ENCODE measurements at regions not wholly inside any gene's neighbourhood (a gene's known extent, or its start where the extent isn't known, plus 50 kb on each side); places are given as distances from the start of the nearest gene placed in this dataset.

GRCh38 chr2:239504643-239505235 is 103.9 kb upstream of the HDAC4 start:
- no peaks in the 10 kb centered on the region for H3K4me1 Mint-ChIP-seq (ENCODE audit: insufficient read depth, unreplicated experiment)
- H3K4me3 Mint-ChIP-seq (ENCODE audit: unreplicated experiment), result no peak overlapping the region
- DNase-seq (ENCODE audit: unreplicated experiment), result no peak
- intact Hi-C loops (cut with micrococcal nuclease), result no loop called here
- BruUV-seq (replicated peaks), result no TSS peak
- CTCF ChIA-PET, result no interaction called here
- POLR2A ChIA-PET, result no interaction called here
- TF ChIP-seq CTCF (IDR thresholded peaks at IDR 0.05; ENCODE audit: unreplicated experiment), result no peak
- peaks cover 34% of the 10 kb centered on the region for H3K27me3 Mint-ChIP-seq (ENCODE audit: insufficient read depth, unreplicated experiment)
- H3K9me3 Mint-ChIP-seq (ENCODE audit: unreplicated experiment), result no peaks in the 10 kb centered on the region
- no peak overlapping the region for H3K27ac Mint-ChIP-seq (ENCODE audit: low read depth, unreplicated experiment)
- H3K36me3 Mint-ChIP-seq (ENCODE audit: insufficient read depth, unreplicated experiment), result no peaks in the 10 kb centered on the region

- no TSS peak for BruUV-seq (replicated peaks)
- POLR2A ChIA-PET, result no interaction called here
- intact Hi-C loops (cut with micrococcal nuclease), result no loop called here
- no peak for DNase-seq (ENCODE audit: unreplicated experiment)
- Mint-ChIP-seq H3K4me1 (ENCODE audit: insufficient read depth, unreplicated experiment) (no peaks in the 10 kb centered on the region), H3K36me3 (ENCODE audit: insufficient read depth, unreplicated experiment) (no peaks in the 10 kb centered on the region), H3K4me3 (ENCODE audit: unreplicated experiment) (no peak overlapping the region), H3K27ac (ENCODE audit: low read depth, unreplicated experiment) (no peak overlapping the region), H3K9me3 (ENCODE audit: unreplicated experiment) (no peaks in the 10 kb centered on the region), H3K27me3 (ENCODE audit: insufficient read depth, unreplicated experiment) (peaks cover 46% of the 10 kb centered on the region)
- TF ChIP-seq CTCF (IDR thresholded peaks at IDR 0.05; ENCODE audit: unreplicated experiment), result no peak
- CTCF ChIA-PET, result no interaction called here
Measured at GRCh38 chr2:239502430-239503186, 101.8 kb upstream of the HDAC4 start.

GRCh38 chr2:239500574-239501550 is 100.0 kb upstream of the HDAC4 start:
- H3K4me3 Mint-ChIP-seq (ENCODE audit: unreplicated experiment), result no peak overlapping the region
- H3K27ac Mint-ChIP-seq (ENCODE audit: low read depth, unreplicated experiment), result no peak overlapping the region
- no peak for DNase-seq (ENCODE audit: unreplicated experiment)
- H3K4me1 Mint-ChIP-seq (ENCODE audit: insufficient read depth, unreplicated experiment), result no peaks in the 10 kb centered on the region
- no peak for TF ChIP-seq CTCF (IDR thresholded peaks at IDR 0.05; ENCODE audit: unreplicated experiment)
- ChIA-PET CTCF (no interaction called here), POLR2A (no interaction called here)
- no TSS peak for BruUV-seq (replicated peaks)
- H3K27me3 Mint-ChIP-seq (ENCODE audit: insufficient read depth, unreplicated experiment), result peaks cover 41% of the 10 kb centered on the region
- intact Hi-C loops (cut with micrococcal nuclease), result no loop called here
- H3K36me3 Mint-ChIP-seq (ENCODE audit: insufficient read depth, unreplicated experiment), result no peaks in the 10 kb centered on the region
- H3K9me3 Mint-ChIP-seq (ENCODE audit: unreplicated experiment), result no peaks in the 10 kb centered on the region

Data from MCF 10A (cell line).